ENCODE measurements at regions not wholly inside any gene's neighbourhood (a gene's known extent, or its start where the extent isn't known, plus 50 kb on each side); places are given as distances from the start of the nearest gene placed in this dataset.

- H3K27ac ChIP-seq (ENCODE audit: extremely low read depth, low read depth, low read length) = no peak overlapping the region
- CTCF ChIA-PET = interaction anchor here (1.2 kb wide), 2 partner anchors 126 to 373 kb away, joined by 3 to 5 read pairs; no protein-coding TSS in a partner anchor
- no peaks in the 10 kb centered on the region for H3K36me3 ChIP-seq (ENCODE audit: control insufficient read depth in 2 of 2, insufficient read depth in 1 of 2, low read length in 2 of 2)
- H3K9me3 ChIP-seq (ENCODE audit: control insufficient read depth, insufficient read depth, low read depth, low read length) = no peaks in the 10 kb centered on the region
- no peaks in the 10 kb centered on the region for H3K4me1 ChIP-seq (ENCODE audit: control insufficient read depth, insufficient read depth, low read length)
- no peak overlapping the region for H3K4me3 ChIP-seq (ENCODE audit: low read depth, low read length)
- POLR2A ChIA-PET = no interaction called here
- TF ChIP-seq ZNF626 (tag by site-specific recombination; IDR thresholded peaks at IDR 0.05) (no peak), ZNF629 (tag by site-specific recombination; IDR thresholded peaks at IDR 0.05) (no peak), ZNF354C (tag by site-specific recombination; IDR thresholded peaks at IDR 0.05; ENCODE audit: borderline replicate concordance, low read depth) (no peak), IKZF3 (tag by site-specific recombination; IDR thresholded peaks at IDR 0.05) (no peak), ZNF174 (tag by site-specific recombination; IDR thresholded peaks at IDR 0.05) (no peak), ZFP41 (tag by site-specific recombination; IDR thresholded peaks at IDR 0.05; ENCODE audit: borderline replicate concordance) (no peak), ZNF394 (tag by site-specific recombination; IDR thresholded peaks at IDR 0.05; ENCODE audit: borderline replicate concordance) (no peak), SP7 (tag by site-specific recombination; IDR thresholded peaks at IDR 0.05) (no peak), FEZF1 (tag by site-specific recombination; IDR thresholded peaks at IDR 0.05) (no peak), SP3 (tag by site-specific recombination; IDR thresholded peaks at IDR 0.05) (no peak), TRIM28 (IDR thresholded peaks at IDR 0.05; ENCODE audit: borderline replicate concordance, low read length) (no peak), ZNF473 (tag by site-specific recombination; IDR thresholded peaks at IDR 0.05) (no peak), HOXA7 (CRISPR knock-in tag; IDR thresholded peaks at IDR 0.05; ENCODE audit: borderline replicate concordance) (no peak), ZNF10 (tag by site-specific recombination; IDR thresholded peaks at IDR 0.05) (no peak), ZNF335 (tag by site-specific recombination; conservative IDR thresholded peaks at IDR 0.05) (no peak), ZNF701 (tag by site-specific recombination; IDR thresholded peaks at IDR 0.05) (no peak)
- TF ChIP-seq, protein P1, sequence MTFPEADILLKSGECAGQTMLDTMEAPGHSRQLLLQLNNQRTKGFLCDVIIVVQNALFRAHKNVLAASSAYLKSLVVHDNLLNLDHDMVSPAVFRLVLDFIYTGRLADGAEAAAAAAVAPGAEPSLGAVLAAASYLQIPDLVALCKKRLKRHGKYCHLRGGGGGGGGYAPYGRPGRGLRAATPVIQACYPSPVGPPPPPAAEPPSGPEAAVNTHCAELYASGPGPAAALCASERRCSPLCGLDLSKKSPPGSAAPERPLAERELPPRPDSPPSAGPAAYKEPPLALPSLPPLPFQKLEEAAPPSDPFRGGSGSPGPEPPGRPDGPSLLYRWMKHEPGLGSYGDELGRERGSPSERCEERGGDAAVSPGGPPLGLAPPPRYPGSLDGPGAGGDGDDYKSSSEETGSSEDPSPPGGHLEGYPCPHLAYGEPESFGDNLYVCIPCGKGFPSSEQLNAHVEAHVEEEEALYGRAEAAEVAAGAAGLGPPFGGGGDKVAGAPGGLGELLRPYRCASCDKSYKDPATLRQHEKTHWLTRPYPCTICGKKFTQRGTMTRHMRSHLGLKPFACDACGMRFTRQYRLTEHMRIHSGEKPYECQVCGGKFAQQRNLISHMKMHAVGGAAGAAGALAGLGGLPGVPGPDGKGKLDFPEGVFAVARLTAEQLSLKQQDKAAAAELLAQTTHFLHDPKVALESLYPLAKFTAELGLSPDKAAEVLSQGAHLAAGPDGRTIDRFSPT (tag by site-specific recombination; IDR thresholded peaks at IDR 0.05) = no peak
- TF ChIP-seq, protein P2, sequence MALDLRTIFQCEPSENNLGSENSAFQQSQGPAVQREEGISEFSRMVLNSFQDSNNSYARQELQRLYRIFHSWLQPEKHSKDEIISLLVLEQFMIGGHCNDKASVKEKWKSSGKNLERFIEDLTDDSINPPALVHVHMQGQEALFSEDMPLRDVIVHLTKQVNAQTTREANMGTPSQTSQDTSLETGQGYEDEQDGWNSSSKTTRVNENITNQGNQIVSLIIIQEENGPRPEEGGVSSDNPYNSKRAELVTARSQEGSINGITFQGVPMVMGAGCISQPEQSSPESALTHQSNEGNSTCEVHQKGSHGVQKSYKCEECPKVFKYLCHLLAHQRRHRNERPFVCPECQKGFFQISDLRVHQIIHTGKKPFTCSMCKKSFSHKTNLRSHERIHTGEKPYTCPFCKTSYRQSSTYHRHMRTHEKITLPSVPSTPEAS (tag by site-specific recombination; IDR thresholded peaks at IDR 0.05) = no peak
- TF ChIP-seq, protein P3, sequence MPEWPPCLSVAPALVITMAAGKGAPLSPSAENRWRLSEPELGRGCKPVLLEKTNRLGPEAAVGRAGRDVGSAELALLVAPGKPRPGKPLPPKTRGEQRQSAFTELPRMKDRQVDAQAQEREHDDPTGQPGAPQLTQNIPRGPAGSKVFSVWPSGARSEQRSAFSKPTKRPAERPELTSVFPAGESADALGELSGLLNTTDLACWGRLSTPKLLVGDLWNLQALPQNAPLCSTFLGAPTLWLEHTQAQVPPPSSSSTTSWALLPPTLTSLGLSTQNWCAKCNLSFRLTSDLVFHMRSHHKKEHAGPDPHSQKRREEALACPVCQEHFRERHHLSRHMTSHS (tag by site-specific recombination; IDR thresholded peaks at IDR 0.05) = no peak
These were observed 69.9 kb upstream of the PDE10A start for GRCh38 chr6:165732696-165733488.

DNA sequence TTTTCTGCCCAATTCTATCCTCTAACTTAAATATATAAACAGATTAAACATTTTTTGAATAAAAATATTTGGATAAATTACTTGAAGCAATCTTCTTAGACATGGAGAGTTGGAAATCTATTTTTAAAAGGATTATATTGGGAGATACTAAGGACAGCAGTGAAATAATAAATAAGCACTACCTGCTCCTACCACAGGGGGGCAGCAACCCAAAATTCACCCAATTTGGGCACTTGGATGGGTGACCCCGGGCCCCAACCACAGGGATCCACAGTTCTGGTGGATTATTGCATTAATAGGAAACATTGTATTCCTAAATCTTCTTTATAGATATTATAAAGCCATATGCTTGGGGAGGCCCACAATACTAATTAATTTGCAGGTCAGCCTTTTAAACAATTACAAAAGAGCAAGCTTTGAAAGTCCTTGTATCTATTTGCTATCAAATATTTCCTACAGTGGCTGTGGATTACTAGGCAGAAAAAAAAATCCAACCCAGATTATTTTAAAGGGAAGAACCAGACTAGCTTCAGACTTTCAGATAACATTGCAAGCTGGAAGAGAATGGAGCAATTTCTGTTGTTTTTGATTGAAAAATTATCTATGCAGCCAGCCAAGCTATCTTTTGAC, 66.4 kb upstream of the PDE10A start:
- Histone ChIP-seq H3K4me1 (ENCODE audit: control insufficient read depth, insufficient read depth, low read length) (no peaks in the 10 kb centered on the region), H3K4me3 (ENCODE audit: low read depth, low read length) (no peak overlapping the region), H3K27ac (ENCODE audit: extremely low read depth, low read depth, low read length) (no peak overlapping the region), H3K9me3 (ENCODE audit: control insufficient read depth, insufficient read depth, low read depth, low read length) (no peaks in the 10 kb centered on the region), H3K36me3 (ENCODE audit: control insufficient read depth in 2 of 2, insufficient read depth in 1 of 2, low read length in 2 of 2) (no peaks in the 10 kb centered on the region)
- ChIA-PET CTCF (interaction anchor here (0.6 to 3.4 kb wide), 41 partner anchors 8 to 652 kb away, joined by 3 to 21 read pairs (median 4); no protein-coding TSS in a partner anchor), POLR2A (no interaction called here)
- TF ChIP-seq BCL11B (tag by site-specific recombination; IDR thresholded peaks at IDR 0.05; ENCODE audit: low read depth) (no peak), REST (tag by site-specific recombination; IDR thresholded peaks at IDR 0.05) (peak; percentile 67), ZNF596 (tag by site-specific recombination; IDR thresholded peaks at IDR 0.05) (no peak), ZNF658 (tag by site-specific recombination; IDR thresholded peaks at IDR 0.05) (no peak)
- TF ChIP-seq, protein P4, sequence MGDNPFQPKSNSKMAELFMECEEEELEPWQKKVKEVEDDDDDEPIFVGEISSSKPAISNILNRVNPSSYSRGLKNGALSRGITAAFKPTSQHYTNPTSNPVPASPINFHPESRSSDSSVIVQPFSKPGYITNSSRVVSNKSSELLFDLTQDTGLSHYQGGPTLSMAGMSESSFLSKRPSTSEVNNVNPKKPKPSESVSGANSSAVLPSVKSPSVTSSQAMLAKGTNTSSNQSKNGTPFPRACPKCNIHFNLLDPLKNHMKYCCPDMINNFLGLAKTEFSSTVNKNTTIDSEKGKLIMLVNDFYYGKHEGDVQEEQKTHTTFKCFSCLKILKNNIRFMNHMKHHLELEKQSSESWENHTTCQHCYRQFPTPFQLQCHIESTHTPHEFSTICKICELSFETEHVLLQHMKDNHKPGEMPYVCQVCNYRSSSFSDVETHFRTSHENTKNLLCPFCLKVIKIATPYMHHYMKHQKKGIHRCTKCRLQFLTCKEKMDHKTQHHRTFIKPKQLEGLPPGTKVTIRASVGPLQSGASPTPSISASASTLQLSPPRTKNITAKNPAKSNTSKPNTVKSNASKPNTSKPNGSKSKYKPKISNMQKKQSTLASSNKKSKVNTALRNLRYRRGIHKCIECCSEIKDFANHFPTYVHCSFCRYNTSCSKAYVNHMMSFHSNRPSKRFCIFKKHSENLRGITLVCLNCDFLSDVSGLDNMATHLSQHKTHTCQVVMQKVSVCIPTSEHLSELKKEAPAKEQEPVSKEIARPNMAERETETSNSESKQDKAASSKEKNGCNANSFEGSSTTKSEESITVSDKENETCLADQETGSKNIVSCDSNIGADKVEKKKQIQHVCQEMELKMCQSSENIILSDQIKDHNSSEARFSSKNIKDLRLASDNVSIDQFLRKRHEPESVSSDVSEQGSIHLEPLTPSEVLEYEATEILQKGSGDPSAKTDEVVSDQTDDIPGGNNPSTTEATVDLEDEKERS (tag by site-specific recombination; IDR thresholded peaks at IDR 0.05) = no peak

Data from HEK293 (cell line).